Activated CD8-positive, alpha-beta T cell treated with anti-CD3 and anti-CD28 coated beads, Interleukin-2, amount 10 ng/mL, durations not matched to agents 7 days and 5 days (primary cell): ENCODE measurements at regions not wholly inside any gene's neighbourhood (a gene's known extent, or its start where the extent isn't known, plus 50 kb on each side); places are given as distances from the start of the nearest gene placed in this dataset.

Source experiments
- ATAC-seq: fragments of 150-1000 bp; cut with Tn5 transposase; one replicate; pipeline ENCODE4 v1.10.0; 2021; ENCODE audit warnings: moderate library complexity
- CTCF ChIA-PET: fragments of 350-600 bp; sonication (Branson Sonifier 250); formaldehyde crosslinking; loops from one replicate; lab custom pipeline; 2021; ENCODE audit warnings: antibody characterized with exemption; lab: Charles Lee
- POLR2A ChIA-PET: fragments of 350-600 bp; sonication (Branson Sonifier 250); formaldehyde crosslinking; loops from one replicate; lab custom pipeline; 2021; ENCODE audit warnings: antibody characterized with exemption; lab: Charles Lee
- DNase-seq: peaks from one replicate; pipeline ENCODE4 v3.0.0-alpha.2; 2020
- H3K27ac Mint-ChIP-seq: one replicate; pipeline ENCODE4 v1.8.0; 2021; ENCODE audit warnings: mild to moderate bottlenecking, mixed read lengths
- H3K27me3 Mint-ChIP-seq: one replicate; pipeline ENCODE4 v1.8.0; 2021; ENCODE audit warnings: low read depth, mixed read lengths
- H3K36me3 Mint-ChIP-seq: one replicate; pipeline ENCODE4 v1.8.0; 2021; ENCODE audit warnings: low read depth, mixed read lengths
- H3K4me1 Mint-ChIP-seq: one replicate; pipeline ENCODE4 v1.8.0; 2021; ENCODE audit warnings: low read depth, mixed read lengths
- H3K4me3 Mint-ChIP-seq: one replicate; pipeline ENCODE4 v1.8.0; 2021; ENCODE audit warnings: mild to moderate bottlenecking, mixed read lengths
- H3K9me3 Mint-ChIP-seq: one replicate; pipeline ENCODE4 v1.8.0; 2022; ENCODE audit warnings: mixed read lengths; ENCODE audit not compliant: insufficient read depth

GRCh38 chr12:91968076-91968776 is 177.4 kb downstream of the BTG1 start:
- POLR2A ChIA-PET, result no interaction called here
- no peak overlapping the region for H3K4me3 Mint-ChIP-seq
- H3K27ac Mint-ChIP-seq, result no peak overlapping the region
- peaks cover 16% of the 10 kb centered on the region for H3K9me3 Mint-ChIP-seq
- DNase-seq (no peak), ATAC-seq (no peak)
- H3K27me3 Mint-ChIP-seq, result no peaks in the 10 kb centered on the region
- no peaks in the 10 kb centered on the region for H3K4me1 Mint-ChIP-seq
- CTCF ChIA-PET, result interaction anchor here (1.0 to 1.3 kb wide), 3 partner anchors 13 to 168 kb away, joined by 3 read pairs; no protein-coding TSS in a partner anchor
- peaks cover 3% of the 10 kb centered on the region for H3K36me3 Mint-ChIP-seq

- Mint-ChIP-seq H3K36me3 (peaks cover 3% of the 10 kb centered on the region), H3K27ac (no peak overlapping the region), H3K9me3 (peaks cover 16% of the 10 kb centered on the region), H3K27me3 (no peaks in the 10 kb centered on the region), H3K4me1 (no peaks in the 10 kb centered on the region), H3K4me3 (no peak overlapping the region)
- CTCF ChIA-PET, result interaction anchor here (1.3 kb wide), 2 partner anchors 13 to 126 kb away, joined by 3 read pairs; no protein-coding TSS in a partner anchor
- DNase-seq, result no peak
- POLR2A ChIA-PET, result no interaction called here
- ATAC-seq, result no peak
These were observed 178.1 kb downstream of the BTG1 start for GRCh38 chr12:91967590-91967989.

- H3K9me3 Mint-ChIP-seq, result peaks cover 11% of the 10 kb centered on the region
- no peaks in the 10 kb centered on the region for H3K4me1 Mint-ChIP-seq
- H3K27ac Mint-ChIP-seq, result no peak overlapping the region
- H3K4me3 Mint-ChIP-seq, result no peak overlapping the region
- ChIA-PET CTCF (interaction anchor here (0.7 to 1.6 kb wide), 2 partner anchors 154 to 386 kb away, joined by 3 to 6 read pairs; no protein-coding TSS in a partner anchor), POLR2A (no interaction called here)
- DNase-seq (no peak), ATAC-seq (no peak)
- no peaks in the 10 kb centered on the region for H3K36me3 Mint-ChIP-seq
- H3K27me3 Mint-ChIP-seq, result no peaks in the 10 kb centered on the region
These were observed 179.9 kb downstream of the BTG1 start for GRCh38 chr12:91965781-91966180.

- ATAC-seq (no peak), DNase-seq (no peak)
- H3K27ac Mint-ChIP-seq, result no peak overlapping the region
- CTCF ChIA-PET, result no interaction called here
- POLR2A ChIA-PET, result no interaction called here
- no peaks in the 10 kb centered on the region for H3K36me3 Mint-ChIP-seq
- no peak overlapping the region for H3K4me3 Mint-ChIP-seq
- H3K4me1 Mint-ChIP-seq, result no peaks in the 10 kb centered on the region
- H3K9me3 Mint-ChIP-seq, result peaks cover under 1% of the 10 kb centered on the region
- no peaks in the 10 kb centered on the region for H3K27me3 Mint-ChIP-seq
These were observed 181.1 kb downstream of the BTG1 start for GRCh38 chr12:91964501-91964900.

- ChIA-PET CTCF (no interaction called here), POLR2A (no interaction called here)
- H3K27me3 Mint-ChIP-seq, result no peaks in the 10 kb centered on the region
- peaks cover 3% of the 10 kb centered on the region for H3K9me3 Mint-ChIP-seq
- no peak overlapping the region for H3K27ac Mint-ChIP-seq
- DNase-seq, result no peak
- H3K36me3 Mint-ChIP-seq, result peaks cover 6% of the 10 kb centered on the region
- no peak overlapping the region for H3K4me3 Mint-ChIP-seq
- no peaks in the 10 kb centered on the region for H3K4me1 Mint-ChIP-seq
- ATAC-seq, result no peak
These were observed 186.4 kb downstream of the BTG1 start for GRCh38 chr12:91959220-91959619.

- H3K27ac Mint-ChIP-seq, result no peak overlapping the region
- CTCF ChIA-PET, result no interaction called here
These were observed 186.8 kb downstream of the BTG1 start for GRCh38 chr12:91958816-91959215.

GRCh38 chr12:91954747-91955146 is 190.9 kb downstream of the BTG1 start:
- Mint-ChIP-seq H3K4me3 (no peak overlapping the region), H3K27me3 (no peaks in the 10 kb centered on the region), H3K9me3 (peaks cover 3% of the 10 kb centered on the region), H3K4me1 (no peaks in the 10 kb centered on the region), H3K27ac (no peak overlapping the region), H3K36me3 (peaks cover 6% of the 10 kb centered on the region)
- no peak for DNase-seq
- ChIA-PET CTCF (interaction anchor here (1.1 to 2.0 kb wide), 3 partner anchors 13 to 573 kb away, joined by 3 to 8 read pairs (median 3); no protein-coding TSS in a partner anchor), POLR2A (no interaction called here)
- no peak for ATAC-seq

More at GRCh38 chr12:91958816-91959215, 186.8 kb downstream of the BTG1 start:
- no peak overlapping the region for H3K4me3 Mint-ChIP-seq
- peaks cover 6% of the 10 kb centered on the region for H3K36me3 Mint-ChIP-seq
- H3K9me3 Mint-ChIP-seq, result peaks cover 3% of the 10 kb centered on the region
- DNase-seq (no peak), ATAC-seq (no peak)
- POLR2A ChIA-PET, result no interaction called here
- no peaks in the 10 kb centered on the region for H3K4me1 Mint-ChIP-seq
- H3K27me3 Mint-ChIP-seq, result no peaks in the 10 kb centered on the region

- no peak overlapping the region for H3K4me3 Mint-ChIP-seq
- H3K9me3 Mint-ChIP-seq, result peaks cover 3% of the 10 kb centered on the region
- ChIA-PET CTCF (interaction anchor here (1.1 to 2.0 kb wide), 3 partner anchors 13 to 572 kb away, joined by 3 to 8 read pairs (median 3); no protein-coding TSS in a partner anchor), POLR2A (no interaction called here)
- H3K4me1 Mint-ChIP-seq, result no peaks in the 10 kb centered on the region
- DNase-seq (no peak), ATAC-seq (no peak)
- H3K27me3 Mint-ChIP-seq, result no peaks in the 10 kb centered on the region
- H3K36me3 Mint-ChIP-seq, result peaks cover 6% of the 10 kb centered on the region
- no peak overlapping the region for H3K27ac Mint-ChIP-seq
These were observed 191.3 kb downstream of the BTG1 start for GRCh38 chr12:91954326-91954725.

GRCh38 chr12:91952916-91953315 is 192.7 kb downstream of the BTG1 start:
- CTCF ChIA-PET, result no interaction called here
- no peak overlapping the region for H3K27ac Mint-ChIP-seq
- peaks cover 6% of the 10 kb centered on the region for H3K36me3 Mint-ChIP-seq
- DNase-seq (no peak), ATAC-seq (no peak)
- H3K4me3 Mint-ChIP-seq, result no peak overlapping the region
- H3K27me3 Mint-ChIP-seq, result no peaks in the 10 kb centered on the region
- POLR2A ChIA-PET, result no interaction called here
- H3K9me3 Mint-ChIP-seq, result peaks cover 3% of the 10 kb centered on the region
- peaks cover 6% of the 10 kb centered on the region for H3K4me1 Mint-ChIP-seq

GRCh38 chr12:91951571-91951970 is 194.1 kb downstream of the BTG1 start:
- no peak overlapping the region for H3K27ac Mint-ChIP-seq
- peaks cover 3% of the 10 kb centered on the region for H3K9me3 Mint-ChIP-seq
- ATAC-seq, result no peak
- ChIA-PET POLR2A (interaction anchor here (0.6 kb wide), 1 partner anchor 60 kb away, joined by 4 read pairs; no protein-coding TSS in a partner anchor), CTCF (no interaction called here)
- no peaks in the 10 kb centered on the region for H3K27me3 Mint-ChIP-seq
- peaks cover 8% of the 10 kb centered on the region for H3K4me1 Mint-ChIP-seq
- DNase-seq, result no peak
- no peak overlapping the region for H3K4me3 Mint-ChIP-seq
- H3K36me3 Mint-ChIP-seq, result peaks cover 6% of the 10 kb centered on the region

- Mint-ChIP-seq H3K4me1 (peaks cover 8% of the 10 kb centered on the region), H3K4me3 (no peak overlapping the region), H3K36me3 (no peaks in the 10 kb centered on the region), H3K27ac (no peak overlapping the region), H3K9me3 (no peaks in the 10 kb centered on the region), H3K27me3 (no peaks in the 10 kb centered on the region)
- DNase-seq, result no peak
- ChIA-PET POLR2A (no interaction called here), CTCF (no interaction called here)
- ATAC-seq, result no peak
These were observed 197.1 kb downstream of the BTG1 start for GRCh38 chr12:91948504-91948903.

- H3K4me3 Mint-ChIP-seq, result no peak overlapping the region
- ChIA-PET POLR2A (no interaction called here), CTCF (interaction anchor here (0.5 kb wide), 1 partner anchor 88 kb away, joined by 3 read pairs; no protein-coding TSS in a partner anchor)
- ATAC-seq (no peak), DNase-seq (no peak)
- no peak overlapping the region for H3K27ac Mint-ChIP-seq
- H3K4me1 Mint-ChIP-seq, result peaks cover 8% of the 10 kb centered on the region
- H3K27me3 Mint-ChIP-seq, result no peaks in the 10 kb centered on the region
- H3K9me3 Mint-ChIP-seq, result no peaks in the 10 kb centered on the region
- no peaks in the 10 kb centered on the region for H3K36me3 Mint-ChIP-seq
These were observed 198.2 kb downstream of the BTG1 start for GRCh38 chr12:91947459-91947858.
